ENCODE measurements at regions not wholly inside any gene's neighbourhood (a gene's known extent, or its start where the extent isn't known, plus 50 kb on each side); places are given as distances from the start of the nearest gene placed in this dataset.
"Not testable (repeated sequence)": the region's sequence is repeated elsewhere in the genome, so short reads cannot be mapped to it uniquely, and the experiment has no call there.

DNA sequence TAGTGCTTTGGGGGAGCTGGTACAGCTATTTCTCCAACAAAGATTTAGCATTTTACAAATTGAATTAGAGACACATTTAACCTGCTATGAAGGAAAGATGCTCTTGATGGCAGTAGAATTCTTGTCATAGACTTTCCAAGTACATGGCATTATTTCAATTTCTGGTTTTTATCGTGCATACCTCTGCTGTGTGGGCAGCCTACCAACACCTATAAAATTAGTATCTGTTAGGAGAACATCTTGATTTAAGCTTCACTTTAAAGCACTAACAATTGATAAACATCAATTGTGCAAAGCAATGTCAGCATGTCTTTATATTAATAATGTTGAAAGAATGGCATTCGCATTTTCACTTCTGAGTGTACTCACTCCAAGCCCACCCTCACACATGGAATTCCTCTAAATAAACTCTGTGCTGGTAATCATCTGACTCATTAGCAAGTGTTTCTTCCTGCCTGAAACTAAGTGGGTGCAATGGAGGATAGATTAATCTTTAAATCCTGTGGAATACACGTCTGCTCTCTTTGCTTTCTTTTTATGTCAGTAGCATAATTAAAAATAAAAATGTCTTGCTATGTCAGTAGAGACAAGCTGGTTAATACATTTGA is 279.8 kb upstream of the MAGEB18 start:
- DNase-seq, result no peak

DNA sequence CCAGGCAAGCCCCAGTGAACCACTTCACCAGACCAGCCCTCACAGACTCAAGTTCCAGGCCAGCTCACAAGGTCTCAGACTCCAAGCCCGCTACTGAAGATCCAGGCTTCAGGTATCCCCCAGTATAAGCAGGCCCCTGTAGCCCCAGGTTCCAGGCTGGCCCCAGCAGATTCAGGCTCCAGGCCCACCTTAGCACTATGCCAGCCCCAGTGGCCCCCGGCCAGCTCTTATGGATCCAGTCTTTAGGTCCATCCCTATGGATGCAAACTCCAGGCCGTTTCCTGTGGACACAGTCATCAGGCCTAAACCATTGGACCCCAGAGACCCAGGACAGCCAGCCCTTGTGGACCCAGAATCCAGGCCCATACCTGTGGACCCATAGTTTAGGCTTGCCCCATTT is 277.8 kb upstream of the MAGEB18 start:
- DNase-seq, result no peak

DNA sequence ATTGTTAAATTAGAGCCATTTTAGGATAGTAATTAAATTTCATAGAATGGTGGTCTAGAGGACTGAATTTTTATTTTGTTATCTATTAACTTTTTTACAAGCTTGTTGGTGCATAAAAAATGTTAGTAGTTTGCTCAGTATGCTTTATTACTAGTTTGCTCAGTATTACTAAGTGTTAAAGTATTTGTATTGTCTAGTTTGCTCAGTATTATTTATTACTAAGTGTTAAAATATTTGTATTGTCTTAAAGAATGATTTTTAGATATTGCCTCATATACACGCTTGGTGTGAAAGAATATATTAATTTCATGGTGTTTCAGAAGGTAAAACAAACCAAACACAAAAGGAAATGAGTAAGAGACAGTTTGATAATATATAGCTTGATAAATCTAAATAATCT is 268.4 kb upstream of the MAGEB18 start:
- DNase-seq, result no peak

DNA sequence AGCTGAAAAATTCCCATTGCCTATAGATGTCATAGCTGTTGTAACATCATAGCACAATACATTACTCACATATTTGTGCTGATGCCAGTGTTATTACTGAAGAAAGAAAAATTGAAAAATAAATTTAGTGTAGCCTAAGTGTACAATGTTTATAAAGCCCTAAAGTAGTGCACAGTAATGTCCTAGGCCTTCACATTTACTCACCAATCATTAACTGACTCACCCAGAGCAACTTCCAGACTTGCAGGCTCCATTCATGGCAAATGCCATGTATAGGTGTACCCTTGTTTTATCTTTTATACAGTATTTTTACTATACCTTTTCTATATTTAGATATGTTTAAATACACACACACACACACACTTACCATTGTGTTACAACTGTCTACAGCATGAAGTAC is 265.4 kb upstream of the MAGEB18 start:
- DNase-seq, result no peak

DNA sequence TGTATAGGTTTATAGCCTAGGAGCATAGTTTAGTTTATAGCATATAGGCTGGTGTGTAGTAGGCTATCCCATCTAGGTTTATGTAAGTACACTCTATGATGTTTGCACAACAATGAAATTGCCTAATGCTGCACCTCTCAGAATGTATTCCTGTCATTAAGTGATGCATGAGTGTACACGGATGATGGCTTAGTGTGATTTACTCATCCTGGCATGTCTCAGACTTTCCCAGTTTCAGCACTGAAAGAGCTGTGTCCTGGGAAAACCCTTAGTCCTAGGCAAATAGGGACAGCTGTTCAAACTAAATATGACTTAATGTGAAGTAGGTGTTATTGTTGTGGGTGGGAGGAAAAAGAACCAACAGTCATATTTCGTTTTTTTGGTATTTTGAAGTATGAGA is 264.9 kb upstream of the MAGEB18 start:
- DNase-seq, result peak in 1 of 2 experiments; percentile 53

DNA sequence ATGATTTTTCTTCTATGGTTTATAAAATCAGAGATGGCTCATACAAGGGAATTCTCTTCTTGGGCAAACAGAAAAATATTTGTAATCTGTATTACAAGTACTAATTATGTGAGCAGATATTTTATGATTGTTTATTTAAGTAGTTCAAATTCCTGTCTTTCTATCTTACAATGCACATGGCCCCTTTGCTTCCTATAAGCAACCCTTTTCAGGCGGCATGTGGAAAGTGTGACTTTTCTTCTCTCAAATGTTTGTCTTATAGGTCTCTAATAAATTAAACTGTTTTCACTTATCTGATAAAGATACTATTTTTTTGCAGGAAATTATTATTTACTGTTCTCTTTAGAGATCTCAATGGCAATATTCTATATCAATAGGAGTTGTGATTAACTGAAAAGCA is 259.3 kb upstream of the MAGEB18 start:
- DNase-seq, result no peak

DNA sequence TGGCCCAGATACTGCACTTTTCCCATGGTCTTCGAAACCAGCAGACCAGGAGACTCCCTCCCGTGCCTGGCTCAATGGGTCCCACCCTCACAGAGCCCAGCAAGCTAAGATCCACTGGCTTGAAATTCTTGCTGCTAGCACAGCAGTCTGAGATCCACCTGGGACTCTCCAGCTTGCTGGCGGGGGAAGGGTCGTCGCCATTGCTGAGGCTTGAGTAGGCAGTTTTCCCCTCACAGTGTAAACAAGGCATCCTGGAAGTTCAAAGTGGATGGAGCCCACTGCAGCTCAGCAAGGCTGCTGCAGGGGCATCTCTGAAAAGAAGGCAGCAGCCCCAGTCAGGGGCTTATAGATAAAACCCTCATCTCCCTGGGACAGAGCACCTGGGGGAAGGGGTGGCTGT is 255.6 kb upstream of the MAGEB18 start:
- DNase-seq, result not testable (repeated sequence)

DNA sequence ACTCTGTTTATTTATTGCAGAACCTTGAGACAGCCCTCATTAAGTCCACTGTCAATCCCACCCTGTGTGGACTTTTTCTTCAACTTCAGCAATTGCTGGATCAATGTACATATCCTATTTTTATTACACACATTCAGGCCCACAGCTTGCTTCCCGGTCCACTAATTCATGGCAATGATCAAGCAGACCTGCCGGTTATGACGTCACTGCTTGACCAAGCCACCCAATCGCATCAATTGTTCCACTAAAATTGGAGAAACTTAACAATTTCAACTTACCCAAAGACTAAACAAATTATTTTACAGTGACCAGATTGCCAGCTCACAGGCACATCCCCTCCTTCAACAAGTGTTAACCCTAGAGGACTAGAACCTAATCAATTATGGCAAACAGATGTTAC is 240.4 kb upstream of the MAGEB18 start:
- no peak for DNase-seq

DNA sequence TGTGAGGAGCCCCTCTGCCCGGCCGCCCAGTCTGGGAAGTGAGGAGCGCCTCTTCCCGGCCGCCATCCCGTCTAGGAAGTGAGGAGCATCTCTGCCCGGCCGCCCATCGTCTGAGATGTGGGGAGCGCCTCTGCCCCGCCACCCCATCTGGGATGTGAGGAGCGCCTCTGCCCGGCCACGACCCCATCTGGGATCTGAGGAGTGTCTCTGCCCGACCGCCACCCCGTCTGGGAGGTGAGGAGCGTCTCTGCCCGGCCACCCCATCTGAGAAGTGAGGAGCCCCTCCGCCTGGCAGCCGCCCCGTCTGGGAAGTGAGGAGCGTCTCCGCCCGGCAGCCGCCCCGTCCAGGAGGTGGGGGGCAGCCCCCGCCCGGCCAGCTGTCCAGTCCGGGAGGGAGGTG is 232.4 kb upstream of the MAGEB18 start:
- not testable (repeated sequence) for DNase-seq

DNA sequence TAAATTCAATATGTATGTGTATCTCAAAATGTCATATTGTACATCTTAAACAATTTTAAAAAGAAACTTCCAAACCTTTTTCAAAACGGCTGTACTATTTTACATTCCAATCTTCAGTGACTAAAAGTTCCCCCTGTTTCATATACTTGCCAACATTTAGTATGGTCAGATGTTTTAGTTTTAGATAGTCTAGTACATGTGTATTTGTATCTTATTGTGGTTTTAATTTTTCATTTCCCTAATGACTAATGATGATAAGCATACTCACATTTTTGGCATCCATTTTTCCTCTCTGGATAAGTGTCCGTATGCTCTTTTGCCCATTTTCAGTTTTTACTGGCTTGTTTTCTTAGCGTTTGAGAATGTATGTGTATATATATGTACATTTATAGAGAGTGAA is 212.2 kb upstream of the MAGEB18 start:
- DNase-seq, result no peak

DNA sequence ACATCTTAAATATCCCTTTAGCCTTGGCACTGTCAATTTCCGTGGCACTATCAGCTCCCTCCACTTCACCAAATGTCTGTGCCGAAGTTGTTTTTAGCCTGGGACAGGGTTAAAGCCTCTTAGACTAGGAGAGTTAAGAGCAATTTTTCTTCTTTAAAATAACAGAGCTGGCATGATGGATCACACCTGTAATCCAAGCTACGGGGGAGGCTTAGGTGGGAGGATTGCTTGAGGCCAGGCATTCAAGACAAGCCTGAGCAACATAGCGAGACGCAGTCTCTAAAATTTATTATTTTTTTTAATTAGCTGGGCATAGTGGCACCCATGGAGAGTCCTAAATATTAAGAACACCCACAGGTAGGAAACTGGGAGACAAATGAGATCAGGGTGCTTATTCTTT is 209.8 kb upstream of the MAGEB18 start:
- no peak for DNase-seq

DNA sequence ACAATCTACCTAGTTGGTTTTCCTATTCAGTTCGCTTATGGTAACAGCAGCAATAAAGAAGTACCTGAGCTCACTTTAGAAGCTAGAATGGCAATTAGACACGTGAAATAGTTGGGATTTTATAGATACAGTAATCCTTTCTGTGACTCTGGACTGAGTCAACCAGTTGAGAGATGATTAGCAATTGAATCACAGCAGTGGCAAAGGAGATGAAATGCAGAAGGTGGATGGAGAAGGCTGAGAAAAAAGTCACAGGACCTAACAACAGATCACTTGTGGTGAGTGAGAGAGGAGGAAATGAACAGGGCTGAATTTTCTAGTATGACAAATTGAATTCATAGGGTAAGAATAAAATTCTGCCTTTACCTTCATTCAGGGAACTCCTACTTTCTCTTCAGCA is 197.1 kb upstream of the MAGEB18 start:
- no peak for DNase-seq

DNA sequence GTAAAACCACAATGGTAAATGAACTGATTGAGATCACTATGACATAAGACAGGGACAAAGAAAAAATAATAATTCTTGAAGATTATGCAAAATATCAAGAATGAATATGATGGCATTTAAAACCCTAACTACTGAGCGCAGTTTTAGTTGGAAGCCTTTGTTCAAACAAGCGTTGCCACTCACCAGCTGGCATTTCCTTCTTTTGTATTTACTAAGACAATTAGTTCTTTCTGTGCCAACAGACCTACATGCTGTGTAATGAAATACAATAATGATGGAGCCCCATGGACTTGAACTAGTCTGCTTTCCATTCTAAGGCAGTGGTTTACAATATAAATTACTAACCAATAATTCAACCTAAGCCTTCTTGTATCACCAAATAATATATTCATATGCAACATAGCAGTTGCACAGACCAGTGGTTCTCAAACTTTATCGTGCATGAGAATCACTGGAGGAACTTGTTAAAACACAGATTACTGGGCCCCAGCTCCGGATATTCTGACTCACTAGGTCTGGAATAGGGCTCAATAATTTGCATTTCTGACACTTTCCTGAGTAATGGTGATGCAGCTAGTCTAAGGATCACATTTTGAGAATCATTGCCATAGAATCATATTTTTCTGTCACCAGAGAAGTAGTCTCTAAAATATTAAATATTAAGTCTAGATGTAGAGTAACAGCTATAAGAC is 196.4 kb upstream of the MAGEB18 start:
- no peak for DNase-seq

DNA sequence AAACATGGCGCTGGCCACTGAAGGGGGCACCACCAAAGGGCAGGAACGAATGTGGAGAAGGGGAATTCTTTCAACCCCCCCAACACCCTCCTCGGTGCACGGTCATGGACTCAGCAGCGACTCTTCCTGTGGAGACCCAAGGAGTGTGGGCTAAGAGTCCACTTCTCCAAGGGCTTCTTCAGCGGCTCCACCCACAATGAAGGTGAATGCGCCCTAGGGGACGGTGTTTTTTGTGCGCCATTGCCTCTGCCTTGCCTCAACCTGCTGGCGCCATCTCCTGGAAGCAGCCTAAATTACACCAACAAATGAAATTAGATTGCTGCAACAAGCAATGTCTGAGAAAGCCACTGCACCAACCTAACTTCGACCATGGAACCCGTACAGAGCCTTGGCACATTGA is 169.2 kb upstream of the MAGEB18 start:
- DNase-seq, result peak; percentile 1 to 5

DNA sequence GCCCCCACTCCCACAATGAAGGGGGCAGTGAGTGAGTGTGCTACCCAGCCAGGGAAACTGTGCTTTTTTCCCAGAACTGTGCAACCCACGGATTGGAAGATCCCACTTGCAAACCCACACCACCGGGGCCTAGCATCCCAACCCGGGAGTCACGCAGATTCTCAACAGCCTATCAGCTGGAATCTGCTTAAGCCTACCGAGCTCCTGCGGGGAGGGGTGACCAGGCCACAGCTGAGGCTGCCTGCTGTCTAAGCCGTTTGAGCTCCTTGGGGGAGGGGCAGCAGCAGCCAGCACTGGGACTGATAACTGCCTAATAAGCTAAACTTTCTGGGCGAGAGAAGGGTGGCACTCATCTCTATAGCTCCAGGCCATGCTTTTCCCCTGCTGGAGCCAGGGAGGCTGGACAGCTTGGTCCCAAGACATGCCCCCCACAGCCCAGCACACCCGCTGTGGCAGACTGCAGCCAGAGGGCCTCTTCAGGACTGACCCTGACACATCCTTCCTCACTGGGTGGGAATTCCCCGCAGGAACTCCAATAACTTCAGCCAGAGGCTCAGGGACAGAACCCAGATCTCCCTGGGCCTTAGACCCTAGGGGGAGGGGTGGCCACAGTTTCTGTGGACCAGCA is 161.3 kb upstream of the MAGEB18 start:
- no peak for DNase-seq

DNA sequence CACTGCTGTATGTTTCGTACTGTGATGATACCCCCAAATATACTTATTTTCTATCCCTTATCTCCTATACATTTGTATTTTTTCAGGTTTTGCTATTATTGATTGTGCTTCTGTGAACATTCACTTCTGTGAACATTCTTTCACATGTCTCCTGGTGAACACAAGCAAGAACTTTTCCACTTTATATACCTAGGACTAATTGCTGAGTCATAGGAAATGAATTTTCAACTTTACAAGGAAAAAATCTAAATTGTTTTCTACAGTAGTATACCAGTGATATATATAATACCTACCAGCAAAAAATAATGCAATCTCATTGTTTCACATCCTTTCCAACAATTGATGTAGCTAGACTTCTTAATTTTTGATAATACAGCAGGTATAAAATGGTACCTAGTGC is 139.5 kb upstream of the MAGEB18 start:
- no peak for DNase-seq

DNA sequence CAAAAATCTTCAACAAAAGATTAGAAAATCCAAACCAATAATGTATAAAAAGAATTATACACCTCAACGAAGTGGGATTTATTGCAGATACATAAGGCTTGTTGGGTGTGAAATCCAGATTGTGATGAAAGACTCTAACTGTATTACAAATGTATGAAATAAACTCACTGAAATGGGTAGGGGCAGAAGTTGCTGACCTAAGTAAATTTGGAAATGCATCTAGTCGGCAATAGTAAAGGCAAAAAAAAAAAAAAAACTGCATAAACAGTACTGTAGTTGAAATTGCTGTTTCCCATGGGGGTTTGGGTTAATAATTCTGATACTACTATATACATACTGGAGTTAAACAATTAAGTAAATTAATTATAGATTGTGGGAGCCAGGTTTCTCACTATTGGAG is 130.7 kb upstream of the MAGEB18 start:
- no peak for DNase-seq

DNA sequence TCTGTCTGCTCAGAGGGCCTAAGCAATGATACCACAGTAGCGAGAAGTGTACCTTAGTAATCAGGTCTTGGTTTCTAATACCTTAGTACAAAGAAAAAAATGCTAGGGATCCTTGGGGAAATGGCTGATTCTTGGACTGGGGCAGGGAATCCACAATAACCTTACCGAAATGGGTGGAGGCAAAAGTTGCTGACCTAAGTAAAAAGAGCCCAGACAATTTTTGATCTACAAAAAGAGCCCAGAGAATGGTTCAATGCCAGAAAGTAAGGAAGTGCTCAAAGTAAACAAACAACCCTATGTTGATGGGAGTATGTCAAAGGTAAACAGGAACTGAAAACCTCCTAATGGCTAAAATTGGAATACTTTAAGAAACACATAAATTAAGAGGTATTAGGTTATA is 130.1 kb upstream of the MAGEB18 start:
- DNase-seq, result no peak

DNA sequence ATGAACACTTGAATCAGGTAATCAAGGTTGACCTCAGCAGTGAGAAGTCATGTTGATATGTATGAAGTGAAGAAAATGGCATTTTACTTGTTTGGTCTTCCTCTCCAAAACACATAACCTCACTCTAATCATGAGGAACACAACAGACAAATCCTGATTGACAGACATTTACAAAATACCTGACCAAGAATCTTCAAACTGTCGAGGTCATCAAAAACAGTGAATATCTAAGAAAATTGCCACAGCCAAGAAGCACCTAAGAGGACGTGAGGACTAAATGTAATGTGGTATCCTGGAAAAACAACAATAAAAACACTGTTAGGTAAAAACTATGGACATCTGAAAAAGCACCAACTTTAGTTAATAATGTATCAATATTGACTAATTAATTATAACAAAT is 129.5 kb upstream of the MAGEB18 start:
- no peak for DNase-seq

DNA sequence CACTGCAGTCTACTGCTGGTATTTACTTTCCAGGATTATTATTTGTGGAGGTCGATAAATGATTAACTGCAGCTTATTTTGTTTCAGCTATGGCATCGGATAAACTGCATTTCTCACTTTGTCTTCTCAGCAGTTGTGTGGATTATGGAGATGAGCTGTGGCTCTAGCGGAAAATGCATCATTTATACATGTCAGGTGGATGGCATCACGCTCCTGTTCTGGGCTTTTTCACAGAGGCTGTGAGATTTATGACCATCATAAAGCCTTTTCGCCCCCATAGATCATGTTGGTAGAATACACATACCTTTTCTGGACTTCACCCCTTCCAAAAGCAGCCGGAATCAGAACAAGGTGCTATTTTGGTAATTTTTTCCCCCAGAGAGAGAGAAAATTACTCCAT is 118.8 kb upstream of the MAGEB18 start:
- no peak for DNase-seq

DNA sequence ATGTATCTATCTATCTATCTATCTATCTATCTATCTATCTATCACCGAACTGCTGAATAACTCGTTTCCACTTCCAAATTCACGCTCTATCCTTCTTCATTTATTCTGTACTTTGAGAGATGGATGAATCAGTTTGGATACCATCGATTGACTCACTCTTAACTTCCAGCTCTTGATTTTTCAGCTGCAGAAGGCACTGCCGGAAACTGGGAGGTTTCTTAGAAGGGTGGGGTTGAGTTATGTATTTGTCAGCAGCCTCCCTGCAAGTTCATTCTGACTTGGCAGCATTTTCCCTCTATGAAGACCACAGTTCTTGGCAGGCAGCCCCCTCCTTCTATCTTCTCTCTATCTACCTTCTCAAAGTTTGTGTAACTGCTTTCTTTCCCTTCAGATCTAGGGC is 112.0 kb upstream of the MAGEB18 start:
- DNase-seq, result no peak

DNA sequence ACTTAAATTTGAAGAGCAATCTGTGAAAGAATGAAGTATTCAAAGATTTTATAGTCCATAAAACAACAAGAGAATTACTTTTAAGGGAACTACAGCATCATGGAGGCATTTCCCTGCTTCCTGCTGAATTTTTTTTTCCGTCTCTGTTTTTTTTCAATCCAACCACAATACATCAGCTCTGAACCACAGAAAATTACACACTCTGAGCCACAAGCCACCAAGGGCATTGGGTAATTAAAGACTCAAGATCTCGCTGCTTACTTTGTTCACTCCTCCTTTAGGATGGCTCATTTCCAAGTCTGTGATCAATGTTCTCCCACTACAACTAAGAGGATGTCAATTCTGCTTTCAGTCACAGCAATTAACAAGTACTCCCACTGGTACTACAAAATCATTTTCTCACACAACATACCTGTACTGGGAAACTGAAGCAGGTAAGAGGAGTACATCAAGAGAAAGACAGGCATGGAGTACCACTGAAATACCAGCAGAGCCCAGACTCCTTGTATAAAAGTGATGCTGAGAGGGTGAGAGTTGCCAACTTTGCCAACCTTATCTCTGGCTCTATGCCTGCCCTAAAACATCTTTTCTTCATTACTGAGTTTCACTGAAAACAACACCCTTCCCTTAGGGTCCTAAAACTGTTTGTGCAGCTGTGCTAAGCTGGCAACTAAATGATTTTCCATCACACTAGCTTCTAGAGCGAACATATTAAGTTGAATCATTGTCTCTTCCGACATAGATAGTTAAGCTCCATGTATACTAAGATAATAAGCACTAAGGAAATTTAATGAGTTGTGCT is 105.8 kb upstream of the MAGEB18 start:
- DNase-seq, result no peak

DNA sequence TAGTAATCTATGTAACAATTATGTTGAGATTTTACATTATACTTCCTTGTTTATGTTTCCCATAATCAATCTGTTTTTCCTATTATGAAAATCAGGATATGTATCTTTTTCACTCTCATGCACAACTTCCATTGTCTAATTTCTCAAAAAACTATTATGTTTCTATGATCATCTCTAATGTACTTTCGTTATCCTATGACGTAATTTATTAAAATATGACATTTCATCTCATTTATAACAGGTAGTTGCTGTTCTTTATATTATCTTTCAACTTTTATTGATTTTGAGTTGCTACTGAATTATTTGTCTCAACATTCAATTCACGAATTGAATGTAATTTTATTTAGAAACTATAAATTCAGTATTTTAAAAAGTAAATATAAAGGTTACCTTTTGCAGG is 100.8 kb upstream of the MAGEB18 start:
- no peak for DNase-seq

DNA sequence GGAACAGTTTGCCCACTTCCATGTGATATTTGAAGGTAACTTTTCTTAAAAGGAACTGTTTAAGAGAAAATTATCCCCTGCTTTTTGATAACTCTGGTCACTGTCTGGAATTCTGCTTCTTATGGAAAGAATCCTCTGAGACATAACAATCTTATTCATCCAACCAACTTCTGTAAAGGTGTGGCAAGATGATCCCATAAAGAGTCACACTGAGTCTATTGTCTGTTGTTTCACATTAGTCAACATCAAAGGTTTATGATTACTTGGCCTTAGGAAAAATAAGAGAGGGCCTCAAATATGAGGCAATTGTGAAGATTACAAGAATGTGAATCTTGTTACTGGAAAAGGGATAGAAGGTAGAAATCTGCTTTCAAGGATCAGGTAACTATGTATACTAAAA is 88.0 kb upstream of the MAGEB18 start:
- DNase-seq, result no peak
